GM19238 (cell line): ENCODE measurements at regions not wholly inside any gene's neighbourhood (a gene's known extent, or its start where the extent isn't known, plus 50 kb on each side); places are given as distances from the start of the nearest gene placed in this dataset.

Source experiments
- DNase-seq: peaks from one replicate; pipeline ENCODE4 v3.0.0; 2011; ENCODE audit warnings: low spot score; ENCODE audit not compliant: insufficient read length

DNA sequence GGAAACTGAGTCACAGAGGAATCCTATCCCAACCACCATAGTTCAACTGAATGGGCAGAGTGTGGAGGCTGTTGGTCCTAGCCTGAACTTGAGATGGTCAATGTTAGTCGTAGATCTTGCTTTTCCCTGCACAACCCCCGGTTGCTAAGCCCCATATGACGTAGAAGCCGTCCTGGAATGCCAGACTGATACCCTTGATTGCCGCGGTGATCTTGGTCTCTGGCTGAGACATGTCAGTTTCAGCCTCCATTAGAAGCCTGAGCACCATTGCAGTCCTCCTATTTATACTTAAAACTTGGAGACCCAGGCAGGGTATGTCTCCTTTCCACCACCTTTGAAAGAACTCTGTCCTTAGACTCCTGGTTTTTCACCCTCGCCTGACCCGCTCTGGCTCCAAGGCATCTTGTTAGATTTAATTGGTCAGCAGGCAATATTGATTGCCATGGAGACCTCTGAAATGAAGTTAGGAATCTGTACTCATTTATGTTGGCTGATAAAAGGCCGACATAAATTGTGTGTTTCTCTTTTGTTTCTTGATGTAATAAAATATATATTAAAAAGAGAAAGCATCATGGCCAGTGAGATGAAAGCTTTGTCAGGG lies 53.4 kb downstream of the RPLP1 start:
- DNase-seq, result no peak

GRCh38 chr15:69508659-69509058 lies 56.0 kb downstream of the RPLP1 start:
- DNase-seq, result no peak

DNA sequence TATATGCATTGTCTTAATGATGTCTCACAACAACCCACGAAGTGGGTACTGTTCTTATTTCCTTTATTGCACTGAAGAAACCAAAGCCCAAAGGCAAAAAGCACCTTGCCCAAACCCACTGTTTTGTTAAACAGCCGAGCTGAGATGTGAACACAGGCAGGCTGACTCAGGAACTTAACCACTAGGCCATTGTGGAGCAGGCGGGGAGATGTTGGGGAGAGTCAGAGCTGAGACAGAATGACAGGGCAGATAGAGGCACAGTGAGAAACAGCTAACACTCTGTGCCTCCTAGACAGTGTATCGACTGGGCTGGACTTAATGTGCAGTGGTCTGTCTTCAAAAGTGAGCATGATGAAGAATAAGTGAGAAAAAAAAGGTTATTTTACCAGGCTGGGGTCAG lies 56.5 kb downstream of the RPLP1 start:
- DNase-seq, result no peak

DNA sequence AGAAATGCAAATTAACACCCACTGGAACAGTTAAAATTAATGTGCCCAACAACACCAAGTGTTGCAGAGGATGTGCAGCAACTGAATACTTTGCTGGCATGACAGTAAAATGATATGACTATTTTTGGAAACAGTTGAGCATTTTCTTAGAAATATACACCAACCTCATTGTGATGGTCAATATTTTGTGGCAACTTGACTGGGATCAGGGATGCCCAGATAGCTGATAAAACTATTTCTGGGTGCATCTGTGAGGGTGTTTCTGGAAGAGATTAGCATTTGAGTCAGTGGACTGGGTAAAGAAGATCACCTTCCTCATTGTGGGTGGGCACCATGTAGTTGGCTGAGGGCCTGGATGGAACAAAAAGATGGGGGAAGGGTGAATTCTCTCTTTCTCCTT lies 57.9 kb downstream of the RPLP1 start:
- no peak for DNase-seq

DNA sequence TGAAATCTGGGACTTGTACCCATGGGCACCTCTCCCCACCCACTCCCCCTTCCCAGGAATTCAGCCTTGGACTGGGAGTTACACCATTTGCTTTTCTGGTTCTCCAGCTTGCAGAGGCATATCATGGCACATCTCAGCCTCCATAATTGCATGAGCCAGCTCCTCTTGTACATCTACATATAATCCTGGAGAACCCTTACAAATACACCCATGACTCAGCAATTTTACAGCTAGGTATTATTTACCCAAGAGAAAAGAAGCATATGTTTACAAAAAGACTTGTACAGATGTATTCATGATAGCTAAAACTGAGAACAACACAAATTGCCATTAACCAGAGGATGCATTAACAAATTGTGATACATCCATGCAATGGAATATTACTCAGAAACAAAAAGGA lies 58.4 kb downstream of the RPLP1 start:
- no peak for DNase-seq

DNA sequence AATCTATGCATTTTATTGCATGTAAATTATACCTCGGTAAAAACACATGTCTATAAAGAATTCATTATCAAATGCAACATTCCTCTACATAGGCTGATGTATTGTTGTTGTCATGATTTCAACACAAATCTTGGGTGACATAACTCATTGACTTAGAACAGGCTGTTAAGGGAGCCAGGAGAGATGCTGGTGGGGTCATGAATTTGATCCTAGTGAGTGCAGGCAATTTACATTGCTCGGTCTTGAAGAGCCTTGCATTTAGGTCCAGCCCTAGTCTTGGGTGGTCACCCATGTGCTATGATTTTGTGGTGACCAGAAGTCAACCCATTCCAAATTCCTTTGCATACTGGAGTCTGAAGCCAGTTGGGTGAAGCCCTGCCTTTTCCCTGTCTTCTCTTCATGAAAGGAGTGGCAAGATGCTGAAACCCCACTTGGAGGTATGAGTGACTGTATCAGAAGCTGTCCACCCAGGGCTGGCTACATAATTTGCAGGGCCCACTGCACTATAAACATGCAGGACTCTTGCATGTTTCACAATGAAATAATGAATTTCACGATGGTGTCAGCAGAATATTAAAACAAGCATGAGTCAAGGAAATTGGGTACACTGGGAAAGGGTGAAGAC lies 59.2 kb downstream of the RPLP1 start:
- no peak for DNase-seq

DNA sequence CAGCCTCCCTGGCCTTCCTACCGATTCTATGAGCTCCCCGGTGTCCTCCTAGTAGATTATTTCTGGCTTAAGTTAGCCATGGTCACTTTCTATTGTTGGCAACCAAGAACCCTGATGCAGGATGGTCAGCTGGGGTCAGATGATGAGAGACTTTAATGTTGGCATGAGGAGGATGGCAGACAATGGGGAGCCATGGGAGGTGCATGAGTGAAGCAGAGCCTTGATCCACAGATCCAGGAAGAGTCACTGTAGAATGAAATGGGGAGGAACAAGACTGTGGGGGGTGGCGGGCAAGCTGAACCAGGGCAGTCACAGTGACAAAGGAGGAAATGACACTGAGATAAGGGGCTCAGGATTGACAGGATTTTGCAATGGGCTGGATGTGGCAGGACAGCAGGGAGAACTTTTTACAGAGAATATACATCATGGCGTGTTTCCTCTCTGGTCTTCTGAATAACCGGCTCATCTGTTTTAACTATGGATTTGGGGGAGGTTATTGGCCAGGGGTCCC lies 60.9 kb downstream of the RPLP1 start:
- no peak for DNase-seq

GRCh38 chr15:69513986-69514385 lies 61.4 kb downstream of the RPLP1 start:
- DNase-seq, result no peak

GRCh38 chr15:69515508-69515907 lies 62.9 kb downstream of the RPLP1 start:
- no peak for DNase-seq

GRCh38 chr15:69515926-69516325 lies 63.3 kb downstream of the RPLP1 start:
- DNase-seq, result no peak

DNA sequence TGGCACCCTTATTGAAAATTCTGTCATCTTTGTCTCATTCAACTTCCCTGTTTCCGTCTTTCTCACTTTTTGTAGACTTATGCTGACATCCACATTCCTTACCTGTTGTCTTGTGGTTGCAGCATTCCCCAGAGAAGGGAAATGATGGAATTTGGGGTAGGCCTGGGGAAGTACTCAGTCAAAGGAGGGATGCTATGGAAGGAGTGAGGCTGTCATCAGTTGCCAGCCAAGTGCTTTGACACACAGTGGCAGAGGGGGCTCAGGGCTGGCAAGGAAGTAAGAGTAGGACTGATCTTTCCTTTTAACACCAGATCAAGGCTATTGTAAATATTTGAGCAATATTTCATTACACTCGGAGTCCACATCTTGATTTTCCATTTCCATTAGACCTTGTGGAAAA lies 64.4 kb downstream of the RPLP1 start:
- no peak for DNase-seq

DNA sequence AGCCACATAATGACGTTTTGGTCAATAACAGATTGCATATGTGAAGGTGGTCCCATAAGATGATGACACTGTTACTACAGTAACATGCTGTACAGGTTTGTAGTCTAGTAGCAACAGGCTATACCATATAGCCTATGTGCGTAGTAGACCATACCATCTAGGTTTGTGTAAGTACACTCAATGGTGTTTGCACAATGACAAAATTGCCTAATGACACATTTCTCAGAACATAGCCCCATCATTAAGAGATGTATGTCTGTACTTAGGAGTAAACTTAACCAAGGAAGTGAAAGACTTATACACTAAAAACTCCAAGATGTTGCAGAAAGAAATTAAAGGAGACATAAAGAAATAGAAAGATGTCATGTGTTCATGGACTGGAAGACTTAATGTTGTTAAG lies 66.2 kb downstream of the RPLP1 start:
- no peak for DNase-seq

DNA sequence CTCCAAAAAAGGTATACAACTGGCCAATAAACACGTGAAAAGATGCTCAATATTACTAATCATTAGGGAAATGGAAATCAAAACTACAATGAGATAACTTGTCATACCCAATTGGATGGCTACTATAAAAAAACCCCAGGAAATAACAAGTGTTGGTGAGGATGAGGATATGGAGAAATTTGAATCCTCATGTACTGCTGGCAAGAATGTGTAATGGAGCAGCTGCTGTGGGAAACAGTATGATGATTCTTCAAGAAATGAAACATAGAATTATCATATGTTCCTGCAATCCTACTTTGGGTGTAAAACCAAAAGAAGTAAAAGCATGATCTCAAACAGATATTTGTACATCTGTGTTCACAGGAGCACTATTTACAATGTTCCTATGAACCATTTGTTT lies 67.4 kb downstream of the RPLP1 start:
- no peak for DNase-seq

DNA sequence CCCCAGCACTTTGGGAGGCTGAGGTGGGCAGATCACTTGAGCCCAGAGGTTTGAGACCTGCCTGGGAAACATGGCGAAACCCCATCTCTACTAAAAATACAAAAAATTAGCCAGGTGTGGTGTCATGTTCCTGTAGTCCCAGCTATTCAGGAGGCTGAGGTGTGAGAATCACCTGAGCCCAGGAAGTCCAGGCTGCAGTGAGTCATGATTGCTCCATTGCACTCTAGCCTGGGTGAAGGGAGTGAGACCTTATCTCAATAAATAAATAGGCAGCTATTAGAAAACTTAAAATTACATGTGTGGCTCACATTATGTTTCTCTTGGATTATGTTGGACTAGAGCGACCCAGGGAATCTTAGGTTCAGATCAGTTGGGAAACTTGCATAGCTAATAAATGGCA lies 69.7 kb downstream of the RPLP1 start:
- DNase-seq, result no peak

- DNase-seq, result peak; percentile 42
Measured at GRCh38 chr15:69523010-69524001, 70.7 kb downstream of the RPLP1 start.

GRCh38 chr15:69524296-69524695 lies 71.7 kb downstream of the RPLP1 start:
- no peak for DNase-seq

- no peak for DNase-seq
Measured at GRCh38 chr15:69524814-69525213, 72.2 kb downstream of the RPLP1 start.

GRCh38 chr15:69525543-69525942 lies 72.9 kb downstream of the RPLP1 start:
- DNase-seq, result no peak

DNA sequence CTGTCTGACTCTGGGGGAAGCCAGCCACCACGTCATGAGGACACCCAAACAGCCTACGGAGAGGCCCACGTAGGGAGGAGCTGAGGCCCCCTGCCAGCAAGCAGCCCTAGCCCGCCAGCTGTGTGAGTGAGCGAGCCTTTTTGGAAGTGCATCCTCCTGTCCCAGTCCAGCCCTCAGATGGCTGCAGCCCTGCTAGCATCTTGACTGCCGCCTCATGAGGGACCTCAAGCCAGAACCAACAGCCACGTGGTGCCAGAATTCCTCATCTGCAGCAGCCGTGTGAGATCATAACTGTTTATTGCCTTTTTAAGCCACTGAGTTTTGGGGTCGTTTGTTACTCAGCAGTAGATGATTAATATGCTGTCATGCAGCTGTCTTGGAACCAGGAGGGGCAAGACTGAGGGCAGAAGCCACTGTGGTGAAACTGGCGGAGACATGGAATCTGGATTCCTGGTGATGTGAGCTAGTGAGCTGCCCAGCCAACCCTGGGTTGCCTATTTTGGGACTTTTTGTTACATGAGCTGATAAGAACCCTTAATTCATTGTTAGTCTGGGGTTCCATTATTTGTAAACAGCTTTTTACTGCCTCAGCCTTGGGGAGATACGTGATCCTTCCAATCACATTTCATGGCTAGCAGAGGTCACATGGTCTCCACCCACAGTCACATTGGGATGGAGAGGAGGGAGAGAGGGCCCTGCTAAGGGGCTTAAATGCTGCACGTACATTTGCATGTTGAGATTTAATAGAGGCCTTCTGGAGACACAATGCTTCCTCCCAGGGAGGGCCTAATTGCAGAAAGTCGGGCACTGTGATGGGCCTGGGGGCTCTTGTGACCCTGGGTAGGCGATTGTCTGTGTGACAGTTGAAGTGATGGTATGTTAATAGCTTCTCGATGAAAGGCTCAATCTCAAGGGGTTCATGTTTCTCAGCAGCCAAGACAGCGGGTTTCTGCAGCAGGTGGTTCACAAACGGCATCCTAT lies 73.8 kb downstream of the RPLP1 start:
- DNase-seq, result no peak

GRCh38 chr15:69529141-69529540 lies 76.5 kb downstream of the RPLP1 start:
- no peak for DNase-seq
